ENCODE measurements at regions not wholly inside any gene's neighbourhood (a gene's known extent, or its start where the extent isn't known, plus 50 kb on each side); places are given as distances from the start of the nearest gene placed in this dataset.

DNA sequence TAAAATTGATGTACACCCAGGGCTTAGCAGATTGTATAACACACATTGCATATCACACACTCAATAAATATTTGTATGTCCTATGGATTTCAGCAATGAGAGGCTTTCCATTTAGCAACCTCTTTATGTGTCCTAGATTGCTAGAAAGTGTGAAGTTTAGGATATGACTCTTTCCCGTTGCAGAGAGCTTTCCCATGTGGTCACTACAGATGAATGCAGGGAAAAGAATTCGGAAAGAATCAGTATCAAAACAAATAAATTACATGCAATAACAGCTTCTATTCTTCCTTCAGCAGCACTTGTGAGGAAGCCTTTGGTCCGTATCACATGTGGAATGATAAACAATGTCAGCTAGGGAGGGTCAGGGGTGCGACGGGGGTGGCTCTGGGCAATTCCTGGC lies 870.1 kb downstream of the C6orf118 start:
- no peak for TF ChIP-seq RARB (CRISPR knock-in tag; IDR thresholded peaks at IDR 0.05)
- no peak for TF ChIP-seq ZFP30 (CRISPR knock-in tag; IDR thresholded peaks at IDR 0.05)
- no peak for TF ChIP-seq ZNF70 (CRISPR knock-in tag; IDR thresholded peaks at IDR 0.05)
- no peak for TF ChIP-seq ZC3H10 (CRISPR knock-in tag; IDR thresholded peaks at IDR 0.05)
- TF ChIP-seq BACH2 (CRISPR knock-in tag; IDR thresholded peaks at IDR 0.05; ENCODE audit: borderline replicate concordance), result no peak
- TF ChIP-seq PPARA (CRISPR knock-in tag; IDR thresholded peaks at IDR 0.05; ENCODE audit: borderline replicate concordance), result no peak
- TF ChIP-seq, protein P1, sequence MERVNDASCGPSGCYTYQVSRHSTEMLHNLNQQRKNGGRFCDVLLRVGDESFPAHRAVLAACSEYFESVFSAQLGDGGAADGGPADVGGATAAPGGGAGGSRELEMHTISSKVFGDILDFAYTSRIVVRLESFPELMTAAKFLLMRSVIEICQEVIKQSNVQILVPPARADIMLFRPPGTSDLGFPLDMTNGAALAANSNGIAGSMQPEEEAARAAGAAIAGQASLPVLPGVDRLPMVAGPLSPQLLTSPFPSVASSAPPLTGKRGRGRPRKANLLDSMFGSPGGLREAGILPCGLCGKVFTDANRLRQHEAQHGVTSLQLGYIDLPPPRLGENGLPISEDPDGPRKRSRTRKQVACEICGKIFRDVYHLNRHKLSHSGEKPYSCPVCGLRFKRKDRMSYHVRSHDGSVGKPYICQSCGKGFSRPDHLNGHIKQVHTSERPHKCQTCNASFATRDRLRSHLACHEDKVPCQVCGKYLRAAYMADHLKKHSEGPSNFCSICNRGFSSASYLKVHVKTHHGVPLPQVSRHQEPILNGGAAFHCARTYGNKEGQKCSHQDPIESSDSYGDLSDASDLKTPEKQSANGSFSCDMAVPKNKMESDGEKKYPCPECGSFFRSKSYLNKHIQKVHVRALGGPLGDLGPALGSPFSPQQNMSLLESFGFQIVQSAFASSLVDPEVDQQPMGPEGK (CRISPR knock-in tag; IDR thresholded peaks at IDR 0.05; ENCODE audit: borderline replicate concordance), result no peak

DNA sequence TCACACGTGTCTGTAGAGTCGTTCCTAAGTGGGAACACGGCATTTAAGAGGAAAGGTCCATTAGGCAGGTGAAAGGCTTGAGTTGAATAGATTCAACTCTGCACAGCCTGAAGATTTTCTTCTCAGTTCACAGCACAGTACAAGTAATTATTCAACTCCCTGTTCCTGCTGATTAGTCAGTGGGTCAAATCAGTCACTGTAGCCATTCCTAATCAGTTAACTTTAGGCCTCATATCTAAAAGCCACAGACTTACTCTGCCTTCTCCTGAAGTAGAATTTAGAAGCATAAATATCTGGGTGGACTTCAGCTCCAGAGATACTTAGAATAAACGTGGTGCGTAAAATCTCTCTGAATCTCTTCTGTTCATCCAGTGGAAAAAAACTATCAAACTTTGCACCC lies 872.4 kb downstream of the C6orf118 start:
- TF ChIP-seq ZNF70 (CRISPR knock-in tag; IDR thresholded peaks at IDR 0.05), result no peak
- no peak for TF ChIP-seq ZC3H10 (CRISPR knock-in tag; IDR thresholded peaks at IDR 0.05)
- TF ChIP-seq, protein P2, sequence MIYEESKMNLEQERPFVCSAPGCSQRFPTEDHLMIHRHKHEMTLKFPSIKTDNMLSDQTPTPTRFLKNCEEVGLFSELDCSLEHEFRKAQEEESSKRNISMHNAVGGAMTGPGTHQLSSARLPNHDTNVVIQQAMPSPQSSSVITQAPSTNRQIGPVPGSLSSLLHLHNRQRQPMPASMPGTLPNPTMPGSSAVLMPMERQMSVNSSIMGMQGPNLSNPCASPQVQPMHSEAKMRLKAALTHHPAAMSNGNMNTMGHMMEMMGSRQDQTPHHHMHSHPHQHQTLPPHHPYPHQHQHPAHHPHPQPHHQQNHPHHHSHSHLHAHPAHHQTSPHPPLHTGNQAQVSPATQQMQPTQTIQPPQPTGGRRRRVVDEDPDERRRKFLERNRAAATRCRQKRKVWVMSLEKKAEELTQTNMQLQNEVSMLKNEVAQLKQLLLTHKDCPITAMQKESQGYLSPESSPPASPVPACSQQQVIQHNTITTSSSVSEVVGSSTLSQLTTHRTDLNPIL (CRISPR knock-in tag; IDR thresholded peaks at IDR 0.05; ENCODE audit: low read depth), result no peak
- no peak for TF ChIP-seq OSR1 (CRISPR knock-in tag; IDR thresholded peaks at IDR 0.05)
- no peak for TF ChIP-seq TCF4 (CRISPR knock-in tag; IDR thresholded peaks at IDR 0.05; ENCODE audit: borderline replicate concordance)
- no peak for TF ChIP-seq SNAI2 (CRISPR knock-in tag; IDR thresholded peaks at IDR 0.05)
- TF ChIP-seq ZNF565 (CRISPR knock-in tag; conservative IDR thresholded peaks at IDR 0.05; ENCODE audit: low read depth), result no peak
- TF ChIP-seq RARB (CRISPR knock-in tag; IDR thresholded peaks at IDR 0.05), result no peak
- TF ChIP-seq ZNF8 (CRISPR knock-in tag; IDR thresholded peaks at IDR 0.05), result no peak
- TF ChIP-seq PPARA (CRISPR knock-in tag; IDR thresholded peaks at IDR 0.05; ENCODE audit: borderline replicate concordance), result no peak
- no peak for TF ChIP-seq TOX (CRISPR knock-in tag; IDR thresholded peaks at IDR 0.05; ENCODE audit: borderline replicate concordance)
- ATAC-seq, result no peak

More for the DNA sequence above, 870.1 kb downstream of the C6orf118 start:
- no peak for ATAC-seq

DNA sequence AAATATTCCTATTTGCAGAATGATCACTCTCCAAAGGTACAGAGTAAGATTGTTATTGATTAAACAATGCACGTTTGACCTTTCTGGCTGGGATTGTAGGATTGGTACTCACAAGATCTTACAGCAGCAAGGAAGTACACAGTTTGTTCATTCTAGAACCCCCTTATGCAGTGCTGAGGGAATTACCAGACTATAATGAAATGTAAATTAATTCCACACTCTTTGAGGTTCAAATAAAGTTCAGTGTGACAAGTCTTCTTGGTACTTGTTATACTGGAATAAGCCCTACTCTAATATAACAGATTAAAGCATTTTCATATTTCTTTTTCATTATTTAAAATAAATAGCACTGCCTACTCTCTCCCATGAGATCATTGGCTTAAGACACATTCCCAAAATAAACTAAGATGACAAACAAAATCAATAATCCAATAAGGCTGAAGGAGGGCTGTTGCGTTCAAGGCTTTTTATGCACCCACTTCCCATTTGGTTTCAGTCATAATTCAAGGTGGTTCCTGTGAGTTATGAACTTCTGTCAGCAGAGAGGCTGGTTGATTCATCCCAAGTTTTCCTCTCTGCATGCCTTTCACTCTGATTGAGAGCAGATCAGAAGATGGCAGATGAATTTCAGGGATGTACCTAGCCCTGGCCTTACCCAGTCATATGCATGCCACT lies 881.5 kb downstream of the C6orf118 start:
- no peak for ATAC-seq
- TF ChIP-seq ZNF565 (CRISPR knock-in tag; conservative IDR thresholded peaks at IDR 0.05; ENCODE audit: low read depth) (no peak), ZNF8 (CRISPR knock-in tag; IDR thresholded peaks at IDR 0.05) (no peak), RARB (CRISPR knock-in tag; IDR thresholded peaks at IDR 0.05) (no peak), GLIS3 (CRISPR knock-in tag; IDR thresholded peaks at IDR 0.05) (no peak), OSR1 (CRISPR knock-in tag; IDR thresholded peaks at IDR 0.05) (no peak), CSDC2 (CRISPR knock-in tag; IDR thresholded peaks at IDR 0.05) (no peak), PPARA (CRISPR knock-in tag; IDR thresholded peaks at IDR 0.05; ENCODE audit: borderline replicate concordance) (no peak), ARNTL (CRISPR knock-in tag; IDR thresholded peaks at IDR 0.05; ENCODE audit: borderline replicate concordance, low read depth) (no peak), TOX (CRISPR knock-in tag; IDR thresholded peaks at IDR 0.05; ENCODE audit: borderline replicate concordance) (no peak)
- TF ChIP-seq, protein P1 (CRISPR knock-in tag; IDR thresholded peaks at IDR 0.05; ENCODE audit: borderline replicate concordance), result no peak
- TF ChIP-seq, protein P3, sequence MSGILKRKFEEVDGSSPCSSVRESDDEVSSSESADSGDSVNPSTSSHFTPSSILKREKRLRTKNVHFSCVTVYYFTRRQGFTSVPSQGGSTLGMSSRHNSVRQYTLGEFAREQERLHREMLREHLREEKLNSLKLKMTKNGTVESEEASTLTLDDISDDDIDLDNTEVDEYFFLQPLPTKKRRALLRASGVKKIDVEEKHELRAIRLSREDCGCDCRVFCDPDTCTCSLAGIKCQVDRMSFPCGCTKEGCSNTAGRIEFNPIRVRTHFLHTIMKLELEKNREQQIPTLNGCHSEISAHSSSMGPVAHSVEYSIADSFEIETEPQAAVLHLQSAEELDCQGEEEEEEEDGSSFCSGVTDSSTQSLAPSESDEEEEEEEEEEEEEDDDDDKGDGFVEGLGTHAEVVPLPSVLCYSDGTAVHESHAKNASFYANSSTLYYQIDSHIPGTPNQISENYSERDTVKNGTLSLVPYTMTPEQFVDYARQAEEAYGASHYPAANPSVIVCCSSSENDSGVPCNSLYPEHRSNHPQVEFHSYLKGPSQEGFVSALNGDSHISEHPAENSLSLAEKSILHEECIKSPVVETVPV (CRISPR knock-in tag; IDR thresholded peaks at IDR 0.05), result no peak
- TF ChIP-seq, protein P2 (CRISPR knock-in tag; IDR thresholded peaks at IDR 0.05; ENCODE audit: low read depth), result no peak

DNA sequence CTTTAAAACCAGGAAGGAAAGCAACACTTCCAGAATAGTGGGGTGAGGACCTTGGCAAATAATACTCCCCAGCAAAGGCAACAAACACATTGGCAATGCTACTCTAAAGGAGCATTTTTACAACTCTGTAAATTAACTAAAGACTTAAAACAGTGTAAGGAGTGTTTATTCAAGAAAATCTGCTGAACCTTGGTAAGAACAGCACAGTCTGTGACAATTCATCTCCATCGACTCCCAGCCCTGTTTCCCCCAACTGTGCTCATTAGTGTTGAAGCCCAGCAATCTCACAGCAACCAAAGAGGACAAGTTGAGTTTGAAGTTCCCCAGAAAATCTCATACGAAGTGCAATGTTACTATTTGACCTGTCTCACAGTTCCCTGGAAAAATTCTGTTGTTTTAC lies 884.9 kb downstream of the C6orf118 start:
- no peak for ATAC-seq
- no peak for TF ChIP-seq ZNF70 (CRISPR knock-in tag; IDR thresholded peaks at IDR 0.05)
- TF ChIP-seq, protein P3 (CRISPR knock-in tag; IDR thresholded peaks at IDR 0.05), result no peak
- TF ChIP-seq, protein P4, sequence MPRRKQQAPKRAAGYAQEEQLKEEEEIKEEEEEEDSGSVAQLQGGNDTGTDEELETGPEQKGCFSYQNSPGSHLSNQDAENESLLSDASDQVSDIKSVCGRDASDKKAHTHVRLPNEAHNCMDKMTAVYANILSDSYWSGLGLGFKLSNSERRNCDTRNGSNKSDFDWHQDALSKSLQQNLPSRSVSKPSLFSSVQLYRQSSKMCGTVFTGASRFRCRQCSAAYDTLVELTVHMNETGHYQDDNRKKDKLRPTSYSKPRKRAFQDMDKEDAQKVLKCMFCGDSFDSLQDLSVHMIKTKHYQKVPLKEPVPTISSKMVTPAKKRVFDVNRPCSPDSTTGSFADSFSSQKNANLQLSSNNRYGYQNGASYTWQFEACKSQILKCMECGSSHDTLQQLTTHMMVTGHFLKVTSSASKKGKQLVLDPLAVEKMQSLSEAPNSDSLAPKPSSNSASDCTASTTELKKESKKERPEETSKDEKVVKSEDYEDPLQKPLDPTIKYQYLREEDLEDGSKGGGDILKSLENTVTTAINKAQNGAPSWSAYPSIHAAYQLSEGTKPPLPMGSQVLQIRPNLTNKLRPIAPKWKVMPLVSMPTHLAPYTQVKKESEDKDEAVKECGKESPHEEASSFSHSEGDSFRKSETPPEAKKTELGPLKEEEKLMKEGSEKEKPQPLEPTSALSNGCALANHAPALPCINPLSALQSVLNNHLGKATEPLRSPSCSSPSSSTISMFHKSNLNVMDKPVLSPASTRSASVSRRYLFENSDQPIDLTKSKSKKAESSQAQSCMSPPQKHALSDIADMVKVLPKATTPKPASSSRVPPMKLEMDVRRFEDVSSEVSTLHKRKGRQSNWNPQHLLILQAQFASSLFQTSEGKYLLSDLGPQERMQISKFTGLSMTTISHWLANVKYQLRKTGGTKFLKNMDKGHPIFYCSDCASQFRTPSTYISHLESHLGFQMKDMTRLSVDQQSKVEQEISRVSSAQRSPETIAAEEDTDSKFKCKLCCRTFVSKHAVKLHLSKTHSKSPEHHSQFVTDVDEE (CRISPR knock-in tag; IDR thresholded peaks at IDR 0.05), result no peak
- no peak for TF ChIP-seq RARB (CRISPR knock-in tag; IDR thresholded peaks at IDR 0.05)
- TF ChIP-seq, protein P2 (CRISPR knock-in tag; IDR thresholded peaks at IDR 0.05; ENCODE audit: low read depth), result no peak
- TF ChIP-seq GLIS3 (CRISPR knock-in tag; IDR thresholded peaks at IDR 0.05), result no peak
- TF ChIP-seq ISL1 (CRISPR knock-in tag; IDR thresholded peaks at IDR 0.05), result no peak
- TF ChIP-seq SNAI2 (CRISPR knock-in tag; IDR thresholded peaks at IDR 0.05), result no peak

Data from SK-N-SH treated with all-trans-retinoic acid at 6 μM for 48 hours (cell line).